Psoas muscle (tissue), 7 donors: ENCODE measurements at regions not wholly inside any gene's neighbourhood (a gene's known extent, or its start where the extent isn't known, plus 50 kb on each side); places are given as distances from the start of the nearest gene placed in this dataset.

ENCODE experiments used
- ATAC-seq, 4 donors: fragments of 200-7000 bp; cut with Tn5 transposase; one replicate each; pipeline ENCODE4 v1.9.1; 2020; ENCODE audit warnings: moderate library complexity in 3 of 4, mild to moderate bottlenecking in 2 of 4
- DNase-seq, 2 donors: peaks; one replicate each; pipeline ENCODE4 v3.0.0-alpha.2; 2020
- H3K27ac ChIP-seq: fragments of 200-600 bp; one replicate; pipeline ENCODE4 v1.8.0; 2022
- H3K27me3 ChIP-seq, 3 donors: fragments of 200-600 bp in 1 of 3; one replicate each; pipeline versions ENCODE4 v1.6.1 to v1.8.0; 2013 to 2022; ENCODE audit warnings: low read length in 2 of 3, mild to moderate bottlenecking in 2 of 3, moderate library complexity in 1 of 3; ENCODE audit not compliant: insufficient read depth in 3 of 3
- H3K36me3 ChIP-seq, 2 donors: fragments of 200-600 bp in 1 of 2; one replicate each; pipeline versions ENCODE4 v1.6.1 to v1.8.0; 2013 to 2022; ENCODE audit warnings: low read depth in 1 of 2, mild to moderate bottlenecking in 1 of 2, moderate library complexity in 1 of 2; ENCODE audit not compliant: insufficient read depth in 1 of 2
- H3K4me1 ChIP-seq: fragments of 200-600 bp; one replicate; pipeline ENCODE4 v1.8.0; 2022
- H3K4me3 ChIP-seq: fragments of 200-600 bp; one replicate; pipeline ENCODE4 v1.8.0; 2022; ENCODE audit warnings: mild to moderate bottlenecking
- H3K9me3 ChIP-seq: fragments of 200-600 bp; one replicate; pipeline ENCODE4 v1.8.0; 2022
- WGBS, 3 donors: extraction: QIAGEN DNeasy Blood & Tissue Kit; methylation state at CpG; one replicate each; pipeline versions ENCODE4 v1.1.6 to v1.1.7; 2013; 5-methylcytosine and 5-hydroxymethylcytosine counted together
- intact Hi-C, 2 donors: fragments of 100-400 bp; cut with DNase I; formaldehyde crosslinking; loops; one replicate each; pipeline versions ENCODE4 v1.11.0 to v1.14.2; 2022
- TF ChIP-seq, protein P1 (sequence below): fragments of 200-600 bp; IDR thresholded peaks from one replicate; pipeline ENCODE4 v1.8.0; 2022; ENCODE audit warnings: antibody characterized with exemption
- donor health status: healthy with polysubstance abuse.
- donor health status: DM: no; HTN: no; CAD: no; lungs with moderate emphysema.
- donor health status: Bipolar disorder and iron deficiency.
- donor health status: healthy.
- donor health status: DM: yes; HTN: yes; CAD: no.
- donor health status: DM: no; HTN: no; CAD: no.
- donor health status: DM: yes; HTN: yes; CAD: no.

DNA sequence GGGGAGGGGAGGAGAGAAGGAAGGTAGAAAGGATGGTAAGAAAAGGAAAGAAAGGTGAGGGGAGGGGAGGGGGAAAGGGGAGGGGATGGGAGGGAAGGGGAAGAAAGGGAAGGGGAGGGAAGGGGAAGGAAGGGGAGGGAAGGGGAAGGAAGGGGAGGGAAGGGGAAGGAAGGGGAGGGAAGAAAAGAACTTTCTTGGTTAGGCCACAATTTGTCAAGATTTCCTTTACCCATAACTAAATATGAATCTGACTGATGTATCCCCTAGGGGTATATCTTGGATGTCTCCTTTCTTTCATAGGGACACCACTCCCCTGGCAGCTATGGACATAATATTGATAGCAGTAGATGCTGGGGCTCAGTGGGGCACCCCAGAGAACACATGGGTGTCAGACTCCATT, 54.4 kb upstream of the PRELP start:
- intact Hi-C loops: no loop called here
- TF ChIP-seq, protein P1, sequence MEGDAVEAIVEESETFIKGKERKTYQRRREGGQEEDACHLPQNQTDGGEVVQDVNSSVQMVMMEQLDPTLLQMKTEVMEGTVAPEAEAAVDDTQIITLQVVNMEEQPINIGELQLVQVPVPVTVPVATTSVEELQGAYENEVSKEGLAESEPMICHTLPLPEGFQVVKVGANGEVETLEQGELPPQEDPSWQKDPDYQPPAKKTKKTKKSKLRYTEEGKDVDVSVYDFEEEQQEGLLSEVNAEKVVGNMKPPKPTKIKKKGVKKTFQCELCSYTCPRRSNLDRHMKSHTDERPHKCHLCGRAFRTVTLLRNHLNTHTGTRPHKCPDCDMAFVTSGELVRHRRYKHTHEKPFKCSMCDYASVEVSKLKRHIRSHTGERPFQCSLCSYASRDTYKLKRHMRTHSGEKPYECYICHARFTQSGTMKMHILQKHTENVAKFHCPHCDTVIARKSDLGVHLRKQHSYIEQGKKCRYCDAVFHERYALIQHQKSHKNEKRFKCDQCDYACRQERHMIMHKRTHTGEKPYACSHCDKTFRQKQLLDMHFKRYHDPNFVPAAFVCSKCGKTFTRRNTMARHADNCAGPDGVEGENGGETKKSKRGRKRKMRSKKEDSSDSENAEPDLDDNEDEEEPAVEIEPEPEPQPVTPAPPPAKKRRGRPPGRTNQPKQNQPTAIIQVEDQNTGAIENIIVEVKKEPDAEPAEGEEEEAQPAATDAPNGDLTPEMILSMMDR: no peak
- Histone ChIP-seq H3K4me3 (no peak overlapping the region), H3K9me3 (no peaks in the 10 kb centered on the region), H3K36me3 (no peaks in the 10 kb centered on the region), H3K4me1 (no peaks in the 10 kb centered on the region), H3K27me3 (peaks cover 0 to 7% (median 2%) of the 10 kb centered on the region in 3 donors), H3K27ac (no peak overlapping the region)
- ATAC-seq (no peak), DNase-seq (no peak)

DNA sequence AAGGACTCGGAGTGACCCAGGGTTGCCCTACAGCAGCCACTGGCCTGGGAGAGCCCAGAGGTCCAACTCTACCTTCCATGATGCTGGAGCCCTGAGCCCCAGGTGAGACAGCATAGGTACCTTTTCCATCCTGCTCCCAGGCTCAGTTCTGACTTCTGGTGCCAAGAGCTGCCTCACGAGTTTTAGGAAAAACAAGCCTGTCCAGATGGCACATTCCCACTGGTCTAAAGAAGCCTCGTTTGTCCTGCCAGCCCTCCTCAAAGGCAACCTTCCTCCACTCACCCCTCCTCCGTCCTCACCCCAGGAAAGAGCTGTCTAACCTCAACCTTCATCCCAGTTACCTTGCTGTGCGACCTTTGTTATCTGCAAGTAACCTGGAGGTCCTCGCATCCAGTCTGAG, 53.5 kb upstream of the PRELP start:
- 81 to 86% (median 82%) methylated on average over 6 of the region's 6 CpGs for WGBS, 3 donors
- TF ChIP-seq, protein P1: no peak

DNA sequence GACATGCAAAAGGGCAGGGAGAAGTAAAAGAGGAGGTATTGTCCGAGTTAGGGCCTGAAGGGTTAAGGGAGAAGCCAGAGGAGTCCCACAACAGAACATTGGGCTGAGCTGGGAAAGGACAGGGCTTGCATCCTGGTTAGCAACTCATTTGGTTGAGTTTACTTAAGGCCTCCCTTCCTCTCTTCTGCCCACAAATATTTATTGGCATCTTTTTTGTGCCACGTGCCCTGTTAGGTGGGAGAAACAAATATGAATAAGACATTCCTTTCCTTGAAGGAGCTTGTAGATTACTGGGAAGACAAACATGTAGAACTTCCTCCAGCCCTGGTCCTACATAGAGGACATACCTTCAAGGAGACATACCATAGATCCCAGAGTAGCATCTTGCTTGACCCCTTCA, 53.0 kb upstream of the PRELP start:
- intact Hi-C loops: no loop called here
- Histone ChIP-seq H3K36me3 (no peaks in the 10 kb centered on the region), H3K4me3 (no peak overlapping the region), H3K27ac (no peak overlapping the region), H3K9me3 (no peaks in the 10 kb centered on the region), H3K27me3 (peaks cover 0 to 11% (median 2%) of the 10 kb centered on the region in 3 donors), H3K4me1 (no peaks in the 10 kb centered on the region)
- TF ChIP-seq, protein P1: no peak
- ATAC-seq (no peak), DNase-seq (no peak)
- WGBS, 3 donors: 83 to 91% (median 90%) methylated on average over 2 of the region's 2 CpGs

More for the DNA sequence above, 53.5 kb upstream of the PRELP start:
- no peak for DNase-seq
- Histone ChIP-seq H3K36me3 (no peaks in the 10 kb centered on the region), H3K27ac (no peak overlapping the region), H3K9me3 (no peaks in the 10 kb centered on the region), H3K27me3 (peaks cover 0 to 8% (median 2%) of the 10 kb centered on the region in 3 donors), H3K4me1 (no peaks in the 10 kb centered on the region), H3K4me3 (no peak overlapping the region)
- no peak for ATAC-seq
- intact Hi-C loops: no loop called here

DNA sequence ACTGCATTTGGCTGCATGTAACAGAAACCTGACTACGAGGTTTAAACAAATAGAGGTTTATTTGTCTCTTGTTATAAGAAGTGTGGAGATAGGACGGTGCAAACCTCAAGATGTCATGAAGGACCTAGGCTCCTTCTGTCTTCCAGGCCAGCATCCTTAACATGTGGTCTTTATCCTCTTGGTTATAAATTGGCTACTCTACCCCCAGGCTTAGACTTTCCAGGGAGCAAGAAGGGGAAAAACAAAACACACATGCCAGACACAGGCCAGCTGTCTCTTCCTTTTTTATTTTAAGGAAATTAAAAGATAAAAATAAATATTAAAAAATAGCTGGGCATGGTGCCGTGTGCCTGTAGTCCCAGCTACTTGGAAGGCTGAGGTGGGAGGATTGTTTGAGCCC, 51.3 kb upstream of the PRELP start:
- intact Hi-C loops: no loop called here
- no peak overlapping the region for H3K27ac ChIP-seq
- DNase-seq (no peak), ATAC-seq (no peak)
- peaks cover 0 to 11% (median 4%) of the 10 kb centered on the region in 3 donors for H3K27me3 ChIP-seq
- 72 to 80% (median 74%) methylated on average over 3 of the region's 3 CpGs for WGBS, 3 donors
- TF ChIP-seq, protein P1: no peak
- no peaks in the 10 kb centered on the region for H3K4me1 ChIP-seq
- H3K9me3 ChIP-seq: no peaks in the 10 kb centered on the region
- no peaks in the 10 kb centered on the region for H3K36me3 ChIP-seq
- H3K4me3 ChIP-seq: no peak overlapping the region

DNA sequence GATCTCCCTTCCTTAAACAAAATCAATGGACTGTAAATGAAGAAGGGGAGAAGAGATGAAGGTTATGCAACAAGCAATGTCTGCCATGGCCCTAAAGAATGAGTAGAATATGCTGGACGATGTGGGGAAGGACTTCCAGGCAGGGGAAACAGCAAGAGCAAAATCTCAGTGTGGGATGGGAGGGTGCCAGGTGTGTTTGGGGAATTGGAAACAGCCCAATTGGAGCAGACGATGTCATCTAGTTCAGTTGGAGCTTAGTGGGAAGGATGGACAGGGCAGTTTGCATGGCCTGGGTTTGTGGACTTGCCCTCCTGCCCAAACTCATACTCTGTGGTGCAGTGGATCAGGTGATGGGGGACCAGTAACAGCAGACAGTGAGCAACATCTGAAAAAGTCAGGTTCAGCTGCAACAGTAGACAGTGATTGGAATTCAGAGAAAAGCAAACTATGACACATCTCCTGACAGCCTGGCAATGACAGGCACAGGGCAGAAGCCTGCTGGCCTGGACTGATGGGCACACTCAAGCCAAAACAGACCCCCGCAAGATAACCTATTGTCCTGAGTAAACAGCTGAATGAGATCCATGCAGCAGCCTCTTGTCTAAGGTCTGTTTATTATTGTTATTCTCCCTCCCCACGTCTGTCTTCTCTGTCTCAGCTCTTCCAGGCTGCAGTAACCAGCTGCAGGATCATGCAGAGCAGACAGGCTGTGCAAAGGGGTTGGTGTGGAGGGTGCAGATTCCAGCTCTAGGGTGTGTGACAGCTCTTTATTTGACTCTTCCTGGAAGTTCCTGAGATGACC, 50.5 kb upstream of the PRELP start:
- ATAC-seq: no peak
- 48 to 64% (median 51%) methylated on average over 4 of the region's 4 CpGs for WGBS, 3 donors

More for the DNA sequence above, 50.5 kb upstream of the PRELP start:
- no peak overlapping the region for H3K27ac ChIP-seq
- H3K4me1 ChIP-seq: no peaks in the 10 kb centered on the region
- H3K36me3 ChIP-seq: no peaks in the 10 kb centered on the region
- TF ChIP-seq, protein P1: no peak
- peaks cover 0 to 11% (median 4%) of the 10 kb centered on the region in 3 donors for H3K27me3 ChIP-seq
- intact Hi-C loops: no loop called here
- no peaks in the 10 kb centered on the region for H3K9me3 ChIP-seq
- no peak for DNase-seq
- H3K4me3 ChIP-seq: no peak overlapping the region
